OCI-LY3 (cell line): ENCODE measurements at regions not wholly inside any gene's neighbourhood (a gene's known extent, or its start where the extent isn't known, plus 50 kb on each side); places are given as distances from the start of the nearest gene placed in this dataset.

ENCODE experiments used
- EZH2phosphoT487 ChIP-seq: fragments of 200-600 bp; shearing (Covaris generic); IDR thresholded peaks from 2 replicates; pipeline ENCODE4 v1.6.1; 2018; ENCODE audit warnings: antibody characterized with exemption, mixed run types, low read depth
- TF ChIP-seq, protein P1 (sequence below): fragments of 200-600, 300-600 bp; sonication (generic); IDR thresholded peaks from 2 replicates; pipeline ENCODE4 v1.5.1; 2014; ENCODE audit warnings: antibody characterized with exemption, low read length, low read depth

DNA sequence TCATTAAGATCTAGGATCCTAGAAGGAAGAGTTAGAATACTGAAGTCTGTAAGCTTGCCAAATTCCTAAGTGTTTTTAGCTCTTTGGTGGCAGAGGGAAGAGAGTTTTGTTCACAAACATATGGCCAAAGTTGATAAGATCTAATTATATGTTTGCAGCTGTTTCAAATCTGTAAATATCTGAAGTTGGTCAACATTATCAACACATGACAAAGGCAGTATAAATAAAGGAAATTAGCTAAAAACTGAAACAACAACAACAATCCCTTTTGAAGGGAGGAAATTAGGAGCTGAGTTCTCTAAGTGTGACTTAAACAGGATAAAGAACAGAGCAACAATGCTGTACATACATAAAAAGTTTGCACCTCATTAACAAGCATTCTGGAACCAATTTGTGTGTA, 208.7 kb downstream of the KCNJ2 start:
- TF ChIP-seq, protein P1, sequence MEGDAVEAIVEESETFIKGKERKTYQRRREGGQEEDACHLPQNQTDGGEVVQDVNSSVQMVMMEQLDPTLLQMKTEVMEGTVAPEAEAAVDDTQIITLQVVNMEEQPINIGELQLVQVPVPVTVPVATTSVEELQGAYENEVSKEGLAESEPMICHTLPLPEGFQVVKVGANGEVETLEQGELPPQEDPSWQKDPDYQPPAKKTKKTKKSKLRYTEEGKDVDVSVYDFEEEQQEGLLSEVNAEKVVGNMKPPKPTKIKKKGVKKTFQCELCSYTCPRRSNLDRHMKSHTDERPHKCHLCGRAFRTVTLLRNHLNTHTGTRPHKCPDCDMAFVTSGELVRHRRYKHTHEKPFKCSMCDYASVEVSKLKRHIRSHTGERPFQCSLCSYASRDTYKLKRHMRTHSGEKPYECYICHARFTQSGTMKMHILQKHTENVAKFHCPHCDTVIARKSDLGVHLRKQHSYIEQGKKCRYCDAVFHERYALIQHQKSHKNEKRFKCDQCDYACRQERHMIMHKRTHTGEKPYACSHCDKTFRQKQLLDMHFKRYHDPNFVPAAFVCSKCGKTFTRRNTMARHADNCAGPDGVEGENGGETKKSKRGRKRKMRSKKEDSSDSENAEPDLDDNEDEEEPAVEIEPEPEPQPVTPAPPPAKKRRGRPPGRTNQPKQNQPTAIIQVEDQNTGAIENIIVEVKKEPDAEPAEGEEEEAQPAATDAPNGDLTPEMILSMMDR, result no peak
- no peak for TF ChIP-seq EZH2phosphoT487
